ENCODE measurements at regions not wholly inside any gene's neighbourhood (a gene's known extent, or its start where the extent isn't known, plus 50 kb on each side); places are given as distances from the start of the nearest gene placed in this dataset.
A peak's percentile ranks its signal among the peaks of the same experiment; 100 is the strongest.

GRCh38 chr10:113423981-113424721 is 128.7 kb upstream of the HABP2 start:
- intact Hi-C loops (cut with DNase I): no loop called here
- DNase-seq (ENCODE audit: missing footprints) (no peak), ATAC-seq (peak; percentile 26)

- DNase-seq (ENCODE audit: missing footprints) (no peak), ATAC-seq (peak; percentile 51)
- intact Hi-C loops (cut with DNase I): no loop called here
Measured at GRCh38 chr10:113425008-113425407, 127.8 kb upstream of the HABP2 start.

GRCh38 chr10:113425541-113425951 is 127.3 kb upstream of the HABP2 start:
- ATAC-seq: peak; percentile 61
- DNase-seq (ENCODE audit: missing footprints): no peak
- intact Hi-C loops (cut with DNase I): no loop called here

GRCh38 chr10:113426181-113426877 is 126.5 kb upstream of the HABP2 start:
- ATAC-seq: no peak
- intact Hi-C loops (cut with DNase I): no loop called here
- DNase-seq (ENCODE audit: missing footprints): no peak

- intact Hi-C loops (cut with DNase I): no loop called here
Measured at GRCh38 chr10:113427236-113427735, 125.6 kb upstream of the HABP2 start.

GRCh38 chr10:113427811-113428558 is 124.9 kb upstream of the HABP2 start:
- ATAC-seq (no peak), DNase-seq (ENCODE audit: missing footprints) (no peak)
- intact Hi-C loops (cut with DNase I): no loop called here

More at GRCh38 chr10:113427236-113427735, 125.6 kb upstream of the HABP2 start:
- DNase-seq (ENCODE audit: missing footprints) (no peak), ATAC-seq (no peak)

GRCh38 chr10:113430634-113431397 is 122.0 kb upstream of the HABP2 start:
- ATAC-seq (no peak), DNase-seq (ENCODE audit: missing footprints) (no peak)
- intact Hi-C loops (cut with DNase I): no loop called here

GRCh38 chr10:113431398-113432160 is 121.3 kb upstream of the HABP2 start:
- ATAC-seq: no peak
- DNase-seq (ENCODE audit: missing footprints): no peak
- intact Hi-C loops (cut with DNase I): no loop called here

GRCh38 chr10:113433711-113434110 is 119.1 kb upstream of the HABP2 start:
- ATAC-seq (no peak), DNase-seq (ENCODE audit: missing footprints) (no peak)
- intact Hi-C loops (cut with DNase I): no loop called here

GRCh38 chr10:113434315-113434714 is 118.5 kb upstream of the HABP2 start:
- ATAC-seq (no peak), DNase-seq (ENCODE audit: missing footprints) (no peak)
- intact Hi-C loops (cut with DNase I): no loop called here

- DNase-seq (ENCODE audit: missing footprints) (no peak), ATAC-seq (no peak)
- intact Hi-C loops (cut with DNase I): no loop called here
Measured at GRCh38 chr10:113434950-113435349, 117.9 kb upstream of the HABP2 start.

GRCh38 chr10:113435881-113436280 is 117.0 kb upstream of the HABP2 start:
- intact Hi-C loops (cut with DNase I): no loop called here
- DNase-seq (ENCODE audit: missing footprints) (no peak), ATAC-seq (no peak)

GRCh38 chr10:113436851-113437250 is 116.0 kb upstream of the HABP2 start:
- ATAC-seq (no peak), DNase-seq (ENCODE audit: missing footprints) (no peak)
- intact Hi-C loops (cut with DNase I): no loop called here

GRCh38 chr10:113438652-113439051 is 114.2 kb upstream of the HABP2 start:
- intact Hi-C loops (cut with DNase I): no loop called here
- DNase-seq (ENCODE audit: missing footprints) (no peak), ATAC-seq (no peak)

GRCh38 chr10:113441220-113441619 is 111.6 kb upstream of the HABP2 start:
- intact Hi-C loops (cut with DNase I): no loop called here
- ATAC-seq (no peak), DNase-seq (ENCODE audit: missing footprints) (no peak)

GRCh38 chr10:113441686-113442270 is 111.1 kb upstream of the HABP2 start:
- ATAC-seq: no peak
- intact Hi-C loops (cut with DNase I): no loop called here
- no peak for DNase-seq (ENCODE audit: missing footprints)

GRCh38 chr10:113442336-113442735 is 110.5 kb upstream of the HABP2 start:
- intact Hi-C loops (cut with DNase I): no loop called here
- DNase-seq (ENCODE audit: missing footprints): no peak
- no peak for ATAC-seq

All from Right ventricle myocardium inferior (tissue), 1 donor.